ENCODE measurements at regions not wholly inside any gene's neighbourhood (a gene's known extent, or its start where the extent isn't known, plus 50 kb on each side); places are given as distances from the start of the nearest gene placed in this dataset.

DNA sequence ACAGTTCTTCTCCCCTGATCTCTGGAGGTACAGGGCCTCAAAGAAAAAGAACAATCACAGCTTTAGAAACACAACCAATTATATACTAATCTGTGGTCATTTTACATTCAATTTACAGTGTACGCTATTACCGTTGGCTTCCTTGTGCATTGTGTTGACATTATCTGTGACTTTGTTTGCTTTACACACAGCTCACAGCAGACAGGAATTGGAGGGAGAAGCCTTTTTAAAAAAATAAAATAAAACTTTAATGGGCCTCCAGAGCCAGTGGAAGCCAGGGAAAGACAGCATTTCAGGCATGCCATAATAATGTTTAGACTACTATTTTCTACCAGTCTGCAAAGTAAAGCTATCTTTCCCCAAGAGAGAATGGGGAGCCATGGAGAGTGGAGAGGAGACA lies 179.0 kb upstream of the ADO start:
- TF ChIP-seq, protein P1, sequence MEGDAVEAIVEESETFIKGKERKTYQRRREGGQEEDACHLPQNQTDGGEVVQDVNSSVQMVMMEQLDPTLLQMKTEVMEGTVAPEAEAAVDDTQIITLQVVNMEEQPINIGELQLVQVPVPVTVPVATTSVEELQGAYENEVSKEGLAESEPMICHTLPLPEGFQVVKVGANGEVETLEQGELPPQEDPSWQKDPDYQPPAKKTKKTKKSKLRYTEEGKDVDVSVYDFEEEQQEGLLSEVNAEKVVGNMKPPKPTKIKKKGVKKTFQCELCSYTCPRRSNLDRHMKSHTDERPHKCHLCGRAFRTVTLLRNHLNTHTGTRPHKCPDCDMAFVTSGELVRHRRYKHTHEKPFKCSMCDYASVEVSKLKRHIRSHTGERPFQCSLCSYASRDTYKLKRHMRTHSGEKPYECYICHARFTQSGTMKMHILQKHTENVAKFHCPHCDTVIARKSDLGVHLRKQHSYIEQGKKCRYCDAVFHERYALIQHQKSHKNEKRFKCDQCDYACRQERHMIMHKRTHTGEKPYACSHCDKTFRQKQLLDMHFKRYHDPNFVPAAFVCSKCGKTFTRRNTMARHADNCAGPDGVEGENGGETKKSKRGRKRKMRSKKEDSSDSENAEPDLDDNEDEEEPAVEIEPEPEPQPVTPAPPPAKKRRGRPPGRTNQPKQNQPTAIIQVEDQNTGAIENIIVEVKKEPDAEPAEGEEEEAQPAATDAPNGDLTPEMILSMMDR (tag by site-specific recombination; IDR thresholded peaks at IDR 0.05) = no peak
- no peak for TF ChIP-seq GFI1B (tag by site-specific recombination; IDR thresholded peaks at IDR 0.05)
- TF ChIP-seq ZNF707 (tag by site-specific recombination; IDR thresholded peaks at IDR 0.05) = no peak
- TF ChIP-seq, protein P2, sequence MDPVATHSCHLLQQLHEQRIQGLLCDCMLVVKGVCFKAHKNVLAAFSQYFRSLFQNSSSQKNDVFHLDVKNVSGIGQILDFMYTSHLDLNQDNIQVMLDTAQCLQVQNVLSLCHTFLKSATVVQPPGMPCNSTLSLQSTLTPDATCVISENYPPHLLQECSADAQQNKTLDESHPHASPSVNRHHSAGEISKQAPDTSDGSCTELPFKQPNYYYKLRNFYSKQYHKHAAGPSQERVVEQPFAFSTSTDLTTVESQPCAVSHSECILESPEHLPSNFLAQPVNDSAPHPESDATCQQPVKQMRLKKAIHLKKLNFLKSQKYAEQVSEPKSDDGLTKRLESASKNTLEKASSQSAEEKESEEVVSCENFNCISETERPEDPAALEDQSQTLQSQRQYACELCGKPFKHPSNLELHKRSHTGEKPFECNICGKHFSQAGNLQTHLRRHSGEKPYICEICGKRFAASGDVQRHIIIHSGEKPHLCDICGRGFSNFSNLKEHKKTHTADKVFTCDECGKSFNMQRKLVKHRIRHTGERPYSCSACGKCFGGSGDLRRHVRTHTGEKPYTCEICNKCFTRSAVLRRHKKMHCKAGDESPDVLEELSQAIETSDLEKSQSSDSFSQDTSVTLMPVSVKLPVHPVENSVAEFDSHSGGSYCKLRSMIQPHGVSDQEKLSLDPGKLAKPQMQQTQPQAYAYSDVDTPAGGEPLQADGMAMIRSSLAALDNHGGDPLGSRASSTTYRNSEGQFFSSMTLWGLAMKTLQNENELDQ (tag by site-specific recombination; IDR thresholded peaks at IDR 0.05; ENCODE audit: low read depth) = no peak
- TF ChIP-seq ZNF423 (tag by site-specific recombination; IDR thresholded peaks at IDR 0.05) = no peak
- no peak for TF ChIP-seq ZNF214 (tag by site-specific recombination; IDR thresholded peaks at IDR 0.05; ENCODE audit: borderline replicate concordance)
- TF ChIP-seq ZNF561 (tag by site-specific recombination; IDR thresholded peaks at IDR 0.05; ENCODE audit: borderline replicate concordance) = no peak
- TF ChIP-seq, protein P3, sequence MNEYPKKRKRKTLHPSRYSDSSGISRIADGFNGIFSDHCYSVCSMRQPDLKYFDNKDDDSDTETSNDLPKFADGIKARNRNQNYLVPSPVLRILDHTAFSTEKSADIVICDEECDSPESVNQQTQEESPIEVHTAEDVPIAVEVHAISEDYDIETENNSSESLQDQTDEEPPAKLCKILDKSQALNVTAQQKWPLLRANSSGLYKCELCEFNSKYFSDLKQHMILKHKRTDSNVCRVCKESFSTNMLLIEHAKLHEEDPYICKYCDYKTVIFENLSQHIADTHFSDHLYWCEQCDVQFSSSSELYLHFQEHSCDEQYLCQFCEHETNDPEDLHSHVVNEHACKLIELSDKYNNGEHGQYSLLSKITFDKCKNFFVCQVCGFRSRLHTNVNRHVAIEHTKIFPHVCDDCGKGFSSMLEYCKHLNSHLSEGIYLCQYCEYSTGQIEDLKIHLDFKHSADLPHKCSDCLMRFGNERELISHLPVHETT (tag by site-specific recombination; IDR thresholded peaks at IDR 0.05) = no peak
